ENCODE measurements at regions not wholly inside any gene's neighbourhood (a gene's known extent, or its start where the extent isn't known, plus 50 kb on each side); places are given as distances from the start of the nearest gene placed in this dataset.

GRCh38 chr5:112062181-112062580, 305.2 kb upstream of the NREP start:
- H3K9ac ChIP-seq (replicated peaks; ENCODE audit: extremely low read depth, insufficient read depth, low read length) = no peak overlapping the region
- H2AFZ ChIP-seq (ENCODE audit: low read depth, low read length) = no peak overlapping the region
- DNase-seq (ENCODE audit: low read depth, low spot score) = no peak
- no peaks in the 10 kb centered on the region for H4K20me1 ChIP-seq (replicated peaks; ENCODE audit: control insufficient read depth, extremely low read depth, insufficient read depth, low read length)
- no peak overlapping the region for H3K4me3 ChIP-seq (replicated peaks in 1 of 3; ENCODE audit: insufficient read depth in 1 of 3, low read depth in 1 of 3, low read length in 3 of 3)
- H3K27ac ChIP-seq (ENCODE audit: insufficient read depth, low read depth, low read length) = no peak overlapping the region
- no peaks in the 10 kb centered on the region for H3K4me1 ChIP-seq (ENCODE audit: control insufficient read depth, extremely low read depth, insufficient read depth, low read length)
- FAIRE-seq = no peak
- H3K4me2 ChIP-seq (ENCODE audit: insufficient read depth, low read length) = no peak overlapping the region
- no TSS peak for BruUV-seq (replicated peaks)
- ChIA-PET CTCF (no interaction called here), POLR2A (no interaction called here)
- dilution Hi-C loops (cut with MboI; ENCODE audit: extremely low pct_ligation_motif_present, low sequenced_read_pairs) = no loop called here
- no peaks in the 10 kb centered on the region for H3K9me1 ChIP-seq (replicated peaks; ENCODE audit: control insufficient read depth, extremely low read depth, insufficient read depth, low read length)
- H3K9me3 ChIP-seq (replicated peaks; ENCODE audit: control insufficient read depth, insufficient read depth, low read length) = no peaks in the 10 kb centered on the region
- H3K27me3 ChIP-seq (ENCODE audit: control insufficient read depth in 2 of 2, insufficient read depth in 2 of 2, low read length in 2 of 2) = no peaks in the 10 kb centered on the region
- no peak for TF ChIP-seq FOS (IDR thresholded peaks at IDR 0.05; ENCODE audit: borderline replicate concordance, insufficient read depth, low read length)
- H3K36me3 ChIP-seq (ENCODE audit: control insufficient read depth in 2 of 2, extremely low read depth in 1 of 2, insufficient read depth in 2 of 2, low read length in 2 of 2) = no peaks in the 10 kb centered on the region
- intact Hi-C loops (cut with micrococcal nuclease) = no loop called here
- H3K79me2 ChIP-seq (ENCODE audit: control insufficient read depth, insufficient read depth, low read length) = no peaks in the 10 kb centered on the region

- H3K4me2 ChIP-seq (ENCODE audit: insufficient read depth, low read length) = no peak overlapping the region
- H4K20me1 ChIP-seq (replicated peaks; ENCODE audit: control insufficient read depth, extremely low read depth, insufficient read depth, low read length) = no peaks in the 10 kb centered on the region
- H3K9ac ChIP-seq (replicated peaks; ENCODE audit: extremely low read depth, insufficient read depth, low read length) = no peak overlapping the region
- no peaks in the 10 kb centered on the region for H3K4me1 ChIP-seq (ENCODE audit: control insufficient read depth, extremely low read depth, insufficient read depth, low read length)
- H2AFZ ChIP-seq (ENCODE audit: low read depth, low read length) = no peak overlapping the region
- no peaks in the 10 kb centered on the region for H3K27me3 ChIP-seq (ENCODE audit: control insufficient read depth in 2 of 2, insufficient read depth in 2 of 2, low read length in 2 of 2)
- ChIA-PET POLR2A (no interaction called here), CTCF (no interaction called here)
- BruUV-seq (replicated peaks) = no TSS peak
- H3K79me2 ChIP-seq (ENCODE audit: control insufficient read depth, insufficient read depth, low read length) = no peaks in the 10 kb centered on the region
- TF ChIP-seq MYC (IDR thresholded peaks at IDR 0.05; ENCODE audit: low read depth, low read length) (no peak), GATA2 (IDR thresholded peaks at IDR 0.05; ENCODE audit: insufficient read depth, insufficient read length, low read depth, low read length) (no peak), EZH2 (IDR thresholded peaks at IDR 0.05; ENCODE audit: borderline replicate concordance, low read depth, low read length, severe bottlenecking) (no peak), FOS (IDR thresholded peaks at IDR 0.05; ENCODE audit: borderline replicate concordance, insufficient read depth, low read length) (no peak), CTCF (IDR thresholded peaks at IDR 0.05; ENCODE audit: extremely low read depth in 1 of 2, insufficient read depth in 1 of 2, low read depth in 1 of 2, low read length in 2 of 2) (no peak), JUN (IDR thresholded peaks at IDR 0.05; ENCODE audit: borderline replicate concordance, insufficient read depth, insufficient read length, low read depth) (no peak), POLR2AphosphoS5 (IDR thresholded peaks at IDR 0.05; ENCODE audit: insufficient read depth, low read depth, low read length) (no peak), MAX (IDR thresholded peaks at IDR 0.05; ENCODE audit: insufficient read depth, insufficient read length) (no peak), POLR2A (IDR thresholded peaks at IDR 0.05; ENCODE audit: low read depth, low read length) (no peak)
- no peaks in the 10 kb centered on the region for H3K36me3 ChIP-seq (ENCODE audit: control insufficient read depth in 2 of 2, extremely low read depth in 1 of 2, insufficient read depth in 2 of 2, low read length in 2 of 2)
- no peaks in the 10 kb centered on the region for H3K9me1 ChIP-seq (replicated peaks; ENCODE audit: control insufficient read depth, extremely low read depth, insufficient read depth, low read length)
- DNase-seq (ENCODE audit: low read depth, low spot score) (no peak), FAIRE-seq (no peak)
- dilution Hi-C loops (cut with MboI; ENCODE audit: extremely low pct_ligation_motif_present, low sequenced_read_pairs) = no loop called here
- H3K27ac ChIP-seq (ENCODE audit: insufficient read depth, low read depth, low read length) = no peak overlapping the region
- intact Hi-C loops (cut with micrococcal nuclease) = no loop called here
- H3K4me3 ChIP-seq (replicated peaks in 1 of 3; ENCODE audit: insufficient read depth in 1 of 3, low read depth in 1 of 3, low read length in 3 of 3) = no peak overlapping the region
- no peaks in the 10 kb centered on the region for H3K9me3 ChIP-seq (replicated peaks; ENCODE audit: control insufficient read depth, insufficient read depth, low read length)
Measured at GRCh38 chr5:112061666-112062065, 304.7 kb upstream of the NREP start.
